Epithelial cell of esophagus (primary cell): ENCODE measurements at regions not wholly inside any gene's neighbourhood (a gene's known extent, or its start where the extent isn't known, plus 50 kb on each side); places are given as distances from the start of the nearest gene placed in this dataset.

Source experiments
- DNase-seq: peaks from one replicate; pipeline ENCODE4 v3.0.0; 2010; ENCODE audit warnings: low read depth
- H3K4me3 ChIP-seq: 2 replicates; pipeline ENCODE4 v1.5.1; 2011; ENCODE audit warnings: mild to moderate bottlenecking, low read length, control low read depth
- CTCF ChIP-seq: IDR thresholded peaks from 2 replicates; pipeline ENCODE4 v1.5.1; 2011; ENCODE audit warnings: low read depth, mild to moderate bottlenecking, low read length, control low read depth, inconsistent platforms; ENCODE audit not compliant: insufficient read depth; ENCODE audit errors: missing control alignments

DNA sequence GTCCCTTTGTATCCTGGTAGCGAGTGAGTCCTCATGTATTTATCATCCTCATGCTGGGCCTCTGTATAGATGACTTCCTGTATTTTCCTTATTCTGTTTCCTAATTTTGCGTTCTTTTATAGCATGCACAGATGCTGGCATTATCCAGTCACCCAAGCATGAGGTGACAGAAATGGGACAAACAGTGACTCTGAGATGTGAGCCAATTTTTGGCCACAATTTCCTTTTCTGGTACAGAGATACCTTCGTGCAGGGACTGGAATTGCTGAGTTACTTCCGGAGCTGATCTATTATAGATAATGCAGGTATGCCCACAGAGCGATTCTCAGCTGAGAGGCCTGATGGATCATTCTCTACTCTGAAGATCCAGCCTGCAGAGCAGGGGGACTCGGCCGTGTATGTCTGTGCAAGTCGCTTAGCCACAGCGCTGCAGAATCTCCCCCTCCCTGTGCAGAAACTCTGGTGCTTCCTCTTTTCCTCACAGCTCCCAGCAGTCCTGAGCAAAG, 183.1 kb upstream of the PRSS58 start:
- DNase-seq = no peak
- no peak overlapping the region for H3K4me3 ChIP-seq
- no peak for TF ChIP-seq CTCF

GRCh38 chr7:142440219-142440905, 182.5 kb upstream of the PRSS58 start:
- no peak overlapping the region for H3K4me3 ChIP-seq
- DNase-seq = peak; percentile 59
- no peak for TF ChIP-seq CTCF

GRCh38 chr7:142439739-142440138, 181.9 kb upstream of the PRSS58 start:
- no peak for DNase-seq
- no peak overlapping the region for H3K4me3 ChIP-seq
- no peak for TF ChIP-seq CTCF

DNA sequence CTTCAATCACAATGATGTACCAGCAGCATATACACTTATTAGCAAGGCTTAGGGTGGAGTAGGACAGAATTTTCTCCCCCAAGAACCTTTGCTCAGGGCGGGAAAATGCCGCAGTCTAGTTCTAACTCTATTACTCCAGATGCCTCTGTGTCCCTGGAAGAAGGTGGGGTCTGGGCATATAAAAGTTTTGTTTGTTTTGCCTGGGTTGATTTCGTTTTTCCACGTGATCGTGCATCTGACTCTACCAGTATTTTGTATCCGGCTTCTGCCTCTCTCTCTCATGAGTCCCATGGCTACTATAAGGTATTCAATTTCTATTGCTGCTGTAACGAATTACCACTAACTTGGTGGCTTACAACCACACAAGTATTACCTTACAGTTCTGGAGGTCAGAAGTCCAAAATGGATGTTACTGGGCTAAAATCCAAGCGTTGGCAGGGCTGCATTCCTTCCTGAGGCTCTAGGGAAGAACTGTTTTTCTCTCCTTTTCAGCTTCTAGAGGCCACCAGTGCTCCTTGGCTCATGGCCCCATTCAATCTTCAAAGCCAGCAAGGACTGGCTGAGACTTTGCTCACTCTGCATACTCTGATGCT, 181.2 kb upstream of the PRSS58 start:
- H3K4me3 ChIP-seq = no peak overlapping the region
- TF ChIP-seq CTCF = no peak

DNA sequence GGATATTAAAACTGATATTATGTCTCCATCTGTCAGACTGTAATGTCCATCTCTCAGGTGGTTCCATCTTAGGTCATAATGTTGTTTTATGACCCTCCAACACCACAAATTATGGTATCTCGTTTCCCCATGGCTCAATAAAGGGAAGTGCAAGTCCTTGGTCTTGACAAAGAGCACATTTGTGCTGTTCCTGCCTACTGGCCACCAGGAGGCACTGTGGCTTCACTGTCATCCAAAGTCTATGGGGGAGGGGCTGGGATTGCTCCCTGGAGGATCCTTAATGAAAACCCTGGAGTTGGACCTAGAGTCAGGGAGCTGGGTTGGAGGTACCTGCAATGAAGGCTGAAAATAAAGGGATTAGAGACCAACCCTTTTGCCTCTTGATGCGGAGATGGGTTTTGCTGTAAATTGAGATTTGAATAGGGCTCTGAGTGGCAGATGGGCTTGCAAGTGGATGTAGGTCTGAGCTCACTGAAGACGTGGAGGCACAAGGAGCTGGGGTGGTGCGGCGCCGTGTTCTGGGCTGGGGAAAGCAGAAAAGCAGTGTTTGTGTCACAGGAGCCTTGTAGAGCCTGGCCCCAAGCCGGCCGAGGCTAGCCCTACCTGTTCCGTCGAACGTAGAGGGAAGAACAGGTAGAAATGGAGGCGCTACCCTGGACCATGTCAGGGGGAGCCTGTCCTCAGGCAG, 180.5 kb upstream of the PRSS58 start:
- peak; percentile 59 for DNase-seq
- TF ChIP-seq CTCF = peak; percentile 55
- no peak overlapping the region for H3K4me3 ChIP-seq

More for the DNA sequence above, 181.2 kb upstream of the PRSS58 start:
- no peak for DNase-seq

- H3K4me3 ChIP-seq = no peak overlapping the region
- TF ChIP-seq CTCF = no peak
- DNase-seq = no peak
Observed at GRCh38 chr7:142437741-142438140, 179.9 kb upstream of the PRSS58 start.
